B cell (primary cell): ENCODE measurements at regions not wholly inside any gene's neighbourhood (a gene's known extent, or its start where the extent isn't known, plus 50 kb on each side); places are given as distances from the start of the nearest gene placed in this dataset.

ENCODE experiments used
- CTCF ChIP-seq: fragments of 200-600 bp; IDR thresholded peaks from one replicate; pipeline ENCODE4 v1.8.0; 2022; ENCODE audit warnings: antibody characterized with exemption, mild to moderate bottlenecking
- EZH2 ChIP-seq: IDR thresholded peaks from 2 replicates; pipeline ENCODE4 v1.6.1; 2012; ENCODE audit warnings: borderline replicate concordance, low read depth, mild to moderate bottlenecking, moderate library complexity, low read length; ENCODE audit not compliant: insufficient read depth, poor library complexity, severe bottlenecking

GRCh38 chr1:114207635-114208034, 54.0 kb upstream of the SYT6 start:
- no peak for TF ChIP-seq CTCF
- no peak for TF ChIP-seq EZH2
